ENCODE measurements at regions not wholly inside any gene's neighbourhood (a gene's known extent, or its start where the extent isn't known, plus 50 kb on each side); places are given as distances from the start of the nearest gene placed in this dataset.

DNA sequence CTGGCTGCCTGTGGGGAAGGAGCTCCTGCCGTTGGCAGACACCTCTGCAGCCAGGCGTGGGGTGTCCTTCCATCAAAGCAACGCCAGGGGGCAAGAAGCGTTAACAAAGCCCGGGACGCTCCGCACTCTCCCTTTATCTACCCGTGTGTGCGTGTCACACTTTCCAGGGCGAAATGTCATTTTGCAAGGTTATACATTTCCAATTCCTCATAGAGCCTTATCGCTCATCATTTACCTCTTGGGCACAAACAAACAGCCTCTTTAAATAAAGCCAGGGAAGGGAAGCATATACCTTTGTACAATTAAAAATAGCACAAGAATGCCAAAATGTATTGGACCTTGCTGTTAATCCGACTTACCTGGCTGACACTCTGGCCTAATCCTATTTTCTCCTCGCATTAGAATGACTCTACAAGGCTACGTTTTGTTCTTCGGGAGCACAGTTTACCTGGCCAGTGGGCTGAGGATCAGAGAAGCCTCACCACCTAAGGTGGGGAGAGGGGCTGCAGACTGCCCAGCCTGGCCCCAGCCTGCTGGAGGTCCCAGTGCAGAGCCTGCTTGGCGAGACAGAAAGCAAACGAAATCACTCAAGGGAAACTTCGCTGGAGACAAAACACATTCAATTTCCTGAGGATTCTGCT lies 77.6 kb upstream of the EN2 start:
- no peak for TF ChIP-seq POLR2AphosphoS5 (IDR thresholded peaks at IDR 0.05; ENCODE audit: borderline replicate concordance, low read depth, low read length)
- TF ChIP-seq EZH2 (IDR thresholded peaks at IDR 0.05): no peak
